DOHH2 (cell line): ENCODE measurements at regions not wholly inside any gene's neighbourhood (a gene's known extent, or its start where the extent isn't known, plus 50 kb on each side); places are given as distances from the start of the nearest gene placed in this dataset.

Source experiments
- H3F3A ChIP-seq: fragments of 200-600 bp; sonication (generic), shearing (Covaris generic); 2 replicates; pipeline ENCODE4 v1.6.0; 2016; ENCODE audit warnings: antibody characterized with exemption, mild to moderate bottlenecking; ENCODE audit not compliant: control insufficient read depth, insufficient read depth
- H3K27ac ChIP-seq: fragments of 200-600 bp; sonication (generic); 2 replicates; pipeline ENCODE4 v1.5.1; 2014; ENCODE audit warnings: low read depth, mild to moderate bottlenecking, low read length, moderate library complexity
- H3K27me3 ChIP-seq: fragments of 200-600 bp; sonication (generic); 2 replicates; pipeline ENCODE4 v1.6.1; 2014; ENCODE audit warnings: mild to moderate bottlenecking, low read length, mixed read lengths; ENCODE audit not compliant: control insufficient read depth
- H3K36me3 ChIP-seq: fragments of 200-600 bp; sonication (generic); 2 replicates; pipeline ENCODE4 v1.6.1; 2014; ENCODE audit warnings: mild to moderate bottlenecking, low read length, moderate library complexity, mixed read lengths; ENCODE audit not compliant: control insufficient read depth
- H3K4me1 ChIP-seq: fragments of 200-600 bp; sonication (generic); 2 replicates; pipeline ENCODE4 v1.6.1; 2014; ENCODE audit warnings: mild to moderate bottlenecking, low read length, mixed read lengths; ENCODE audit not compliant: control insufficient read depth
- H3K4me2 ChIP-seq: fragments of 200-600 bp; sonication (generic); 2 replicates; pipeline ENCODE4 v1.6.0; 2014; ENCODE audit warnings: mild to moderate bottlenecking, low read length, moderate library complexity
- H3K4me3 ChIP-seq: fragments of 200-600 bp; sonication (generic); 2 replicates; pipeline ENCODE4 v1.5.1; 2014; ENCODE audit warnings: mild to moderate bottlenecking, low read length, mixed read lengths
- H3K79me2 ChIP-seq: fragments of 200-600 bp; sonication (generic); 2 replicates; pipeline ENCODE4 v1.6.1; 2014; ENCODE audit warnings: mild to moderate bottlenecking, low read length, mixed read lengths; ENCODE audit not compliant: control insufficient read depth
- H3K9me2 ChIP-seq: fragments of 200-600 bp; sonication (generic); replicated peaks from 2 replicates; pipeline ENCODE4 v1.6.1; 2014; ENCODE audit warnings: mild to moderate bottlenecking, low read length, mixed read lengths; ENCODE audit not compliant: control insufficient read depth
- H3K9me3 ChIP-seq: fragments of 200-600 bp; sonication (generic); 2 replicates; pipeline ENCODE4 v1.6.1; 2014; ENCODE audit warnings: antibody characterized with exemption, low read length, mixed read lengths; ENCODE audit not compliant: control insufficient read depth, insufficient read depth
- H4K20me1 ChIP-seq: fragments of 200-600 bp; sonication (generic); 2 replicates; pipeline ENCODE4 v1.6.0; 2014; ENCODE audit warnings: low read depth, mild to moderate bottlenecking, antibody characterized with exemption, low read length, moderate library complexity; ENCODE audit not compliant: control insufficient read depth, insufficient read depth
- CTCF ChIP-seq: fragments of 200-600 bp; sonication (generic); IDR thresholded peaks from one replicate; pipeline ENCODE4 v1.5.1; 2014; ENCODE audit warnings: antibody characterized with exemption, mild to moderate bottlenecking, low read depth, low read length; ENCODE audit not compliant: poor library complexity, severe bottlenecking
- EZH2phosphoT487 ChIP-seq: fragments of 200-600 bp; sonication (generic); IDR thresholded peaks from 2 replicates; pipeline ENCODE4 v1.6.1; 2017; ENCODE audit warnings: borderline replicate concordance, mild to moderate bottlenecking, antibody characterized with exemption, low read length, moderate library complexity, mixed read lengths

DNA sequence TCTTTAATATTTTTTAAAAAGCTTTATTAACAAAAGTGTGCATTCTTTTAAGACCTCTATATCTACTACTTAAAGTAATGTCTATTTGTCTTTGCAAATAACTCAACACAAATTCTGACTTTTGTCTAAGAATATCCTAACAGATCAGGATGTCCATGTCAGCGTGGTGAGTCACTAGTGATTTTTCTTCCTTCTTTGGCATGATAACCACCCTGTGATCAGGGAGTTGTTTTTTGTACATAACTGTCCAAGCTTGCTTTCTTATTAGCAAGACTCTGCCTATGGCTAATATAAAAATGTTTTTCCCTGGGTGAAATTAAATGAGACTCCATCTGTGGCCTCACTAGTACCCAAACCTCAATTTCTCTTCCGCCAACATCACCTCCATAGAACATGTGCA, 688.9 kb upstream of the ADGRL2 start:
- no peaks in the 10 kb centered on the region for H3K27me3 ChIP-seq
- H3F3A ChIP-seq: no peaks in the 10 kb centered on the region
- TF ChIP-seq EZH2phosphoT487 (no peak), CTCF (no peak)
- H3K27ac ChIP-seq: no peak overlapping the region
- H3K4me1 ChIP-seq: no peaks in the 10 kb centered on the region
- no peaks in the 10 kb centered on the region for H3K9me3 ChIP-seq
- H3K4me2 ChIP-seq: no peak overlapping the region
- H4K20me1 ChIP-seq: no peaks in the 10 kb centered on the region
- no peaks in the 10 kb centered on the region for H3K36me3 ChIP-seq
- no peaks in the 10 kb centered on the region for H3K79me2 ChIP-seq
- no peak overlapping the region for H3K4me3 ChIP-seq
- no peaks in the 10 kb centered on the region for H3K9me2 ChIP-seq

- H3K27me3 ChIP-seq: no peaks in the 10 kb centered on the region
- no peak overlapping the region for H3K27ac ChIP-seq
- no peaks in the 10 kb centered on the region for H3K36me3 ChIP-seq
- no peak overlapping the region for H3K4me3 ChIP-seq
- H3K4me1 ChIP-seq: no peaks in the 10 kb centered on the region
- no peaks in the 10 kb centered on the region for H4K20me1 ChIP-seq
- H3K9me3 ChIP-seq: no peaks in the 10 kb centered on the region
- H3K4me2 ChIP-seq: no peak overlapping the region
- TF ChIP-seq CTCF: no peak
- TF ChIP-seq EZH2phosphoT487: no peak
- H3K9me2 ChIP-seq: no peaks in the 10 kb centered on the region
- no peaks in the 10 kb centered on the region for H3F3A ChIP-seq
- H3K79me2 ChIP-seq: no peaks in the 10 kb centered on the region
These were observed 691.7 kb upstream of the ADGRL2 start for GRCh38 chr1:81109038-81109437.

- Histone ChIP-seq H3K36me3 (no peaks in the 10 kb centered on the region), H3K4me3 (no peak overlapping the region), H3K4me1 (no peaks in the 10 kb centered on the region), H3K4me2 (no peak overlapping the region), H3K9me3 (no peaks in the 10 kb centered on the region), H4K20me1 (no peaks in the 10 kb centered on the region), H3K27ac (no peak overlapping the region), H3K79me2 (no peaks in the 10 kb centered on the region), H3K27me3 (no peaks in the 10 kb centered on the region), H3K9me2 (no peaks in the 10 kb centered on the region), H3F3A (no peaks in the 10 kb centered on the region)
- TF ChIP-seq CTCF: no peak
- no peak for TF ChIP-seq EZH2phosphoT487
These were observed 702.9 kb upstream of the ADGRL2 start for GRCh38 chr1:81097860-81098259.

GRCh38 chr1:81073580-81073979, 727.2 kb upstream of the ADGRL2 start:
- H3K4me2 ChIP-seq: no peak overlapping the region

More at GRCh38 chr1:81073580-81073979, 727.2 kb upstream of the ADGRL2 start:
- Histone ChIP-seq H3K4me1 (no peaks in the 10 kb centered on the region), H3K9me3 (no peaks in the 10 kb centered on the region), H3K4me3 (no peak overlapping the region), H3F3A (no peaks in the 10 kb centered on the region), H3K79me2 (no peaks in the 10 kb centered on the region), H3K36me3 (no peaks in the 10 kb centered on the region), H4K20me1 (no peaks in the 10 kb centered on the region), H3K27ac (no peak overlapping the region), H3K27me3 (no peaks in the 10 kb centered on the region), H3K9me2 (no peaks in the 10 kb centered on the region)
- TF ChIP-seq CTCF: no peak
- TF ChIP-seq EZH2phosphoT487: no peak
